EH (cell line): ENCODE measurements at regions not wholly inside any gene's neighbourhood (a gene's known extent, or its start where the extent isn't known, plus 50 kb on each side); places are given as distances from the start of the nearest gene placed in this dataset.
"Not testable (repeated sequence)": the region's sequence is repeated elsewhere in the genome, so short reads cannot be mapped to it uniquely, and the experiment has no call there.

Experiments
- DNase-seq: peaks from one replicate; pipeline ENCODE4 v3.0.0-alpha.2; 2015; ENCODE audit warnings: low read depth

DNA sequence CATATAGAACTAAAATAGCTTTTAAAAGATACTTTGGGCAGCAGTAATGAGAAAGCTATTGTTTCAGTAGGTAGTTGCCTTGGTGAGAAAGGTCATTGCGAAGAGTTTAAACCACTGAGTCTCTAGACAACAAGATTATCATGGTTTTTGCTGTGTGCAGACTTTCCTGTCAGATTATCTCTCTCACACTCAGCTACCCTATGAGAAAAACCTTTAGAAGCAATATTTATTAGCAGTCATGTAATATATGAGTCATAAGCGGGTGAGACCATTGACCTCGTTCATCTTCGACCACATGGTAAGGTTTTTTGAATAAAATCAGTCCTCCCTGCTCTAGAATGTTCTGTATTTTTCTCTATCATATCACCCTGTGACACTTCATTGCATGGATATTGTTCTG, 59.9 kb downstream of the GPR65 start:
- no peak for DNase-seq

GRCh38 chr14:88069677-88070076, 64.7 kb downstream of the GPR65 start:
- DNase-seq = no peak

- DNase-seq = no peak
Measured at GRCh38 chr14:88075269-88075981, 70.5 kb downstream of the GPR65 start.

DNA sequence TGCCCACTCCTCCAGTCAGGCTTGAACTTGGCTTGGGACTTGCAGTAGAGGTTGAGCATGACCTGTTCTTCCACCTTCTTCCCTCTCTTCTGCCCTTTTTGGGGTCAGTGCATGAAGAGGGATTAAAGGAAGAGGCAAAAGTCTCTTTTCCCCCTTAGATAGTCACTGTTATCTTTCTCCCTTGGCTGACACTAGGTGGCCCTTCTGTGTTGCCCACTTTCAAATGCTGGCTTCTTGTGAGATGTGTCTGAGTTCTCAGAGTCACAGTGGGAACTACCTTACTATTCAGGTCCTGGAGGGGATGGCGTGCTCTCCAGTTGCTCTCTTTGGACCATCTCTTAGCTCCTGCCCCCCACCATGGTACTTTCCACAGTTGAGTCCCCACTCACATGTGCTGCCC, 73.6 kb downstream of the GPR65 start:
- DNase-seq = peak; percentile 1

DNA sequence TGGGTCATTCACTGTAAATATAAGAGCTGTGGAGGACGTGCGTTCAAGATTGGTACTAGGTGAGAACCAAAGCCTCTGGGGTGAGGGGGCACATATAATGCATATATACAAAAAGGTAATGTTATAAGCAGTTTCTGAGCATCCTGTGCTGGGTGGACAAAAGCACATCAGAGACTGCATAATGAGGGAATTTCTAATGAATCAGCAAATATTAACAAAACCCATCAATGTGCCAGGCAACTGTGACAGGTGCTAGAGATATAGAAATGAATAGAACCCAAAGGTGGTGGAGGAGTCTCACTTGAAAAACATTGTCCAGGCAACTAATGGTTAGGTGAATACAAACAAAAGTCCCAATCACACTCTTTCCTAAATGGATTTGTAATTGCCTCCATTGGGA, 74.7 kb downstream of the GPR65 start:
- DNase-seq = no peak

GRCh38 chr14:88085736-88086135, 80.8 kb downstream of the GPR65 start:
- no peak for DNase-seq

DNA sequence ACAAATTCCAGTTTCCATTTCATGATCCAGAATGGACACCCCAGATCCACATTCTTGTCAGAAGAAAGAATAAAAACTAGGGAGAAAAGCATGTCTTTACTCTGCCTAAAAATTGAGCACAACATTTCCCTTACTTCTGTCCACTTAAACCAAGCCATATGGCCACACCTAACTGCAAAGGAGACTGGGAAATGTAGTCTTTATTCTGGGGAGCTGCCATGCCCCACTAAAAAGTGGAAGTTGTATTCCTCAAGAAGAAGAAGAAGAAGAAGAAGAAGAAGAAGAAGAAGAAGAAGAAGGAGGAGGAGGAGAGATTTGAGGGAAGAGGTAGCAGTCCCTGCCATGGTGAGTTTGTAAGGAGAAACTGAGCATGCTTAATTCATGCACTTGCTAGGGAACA, 84.5 kb downstream of the GPR65 start:
- no peak for DNase-seq

GRCh38 chr14:88092529-88092928, 87.6 kb downstream of the GPR65 start:
- DNase-seq = no peak

DNA sequence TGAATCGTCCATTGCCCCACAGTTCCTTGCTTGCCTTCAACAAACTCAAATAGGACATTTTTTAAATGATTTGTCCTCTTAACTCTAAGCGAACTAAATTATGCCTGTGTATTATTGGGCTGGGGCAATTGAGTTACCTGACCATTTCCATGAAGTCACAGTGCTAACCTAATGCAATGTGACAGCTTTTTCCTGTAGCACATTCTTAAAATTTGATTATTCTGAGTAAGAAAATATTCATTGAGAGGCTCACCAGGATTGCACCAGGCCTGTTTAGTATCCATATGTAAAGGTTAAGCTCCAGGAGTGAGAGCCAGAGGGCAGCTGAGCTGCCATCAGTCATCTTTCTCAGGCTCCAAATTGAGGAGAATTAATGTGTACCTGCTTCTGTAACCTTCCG, 90.9 kb downstream of the GPR65 start:
- no peak for DNase-seq

- DNase-seq = no peak
Measured at GRCh38 chr14:88098163-88098562, 93.2 kb downstream of the GPR65 start.

DNA sequence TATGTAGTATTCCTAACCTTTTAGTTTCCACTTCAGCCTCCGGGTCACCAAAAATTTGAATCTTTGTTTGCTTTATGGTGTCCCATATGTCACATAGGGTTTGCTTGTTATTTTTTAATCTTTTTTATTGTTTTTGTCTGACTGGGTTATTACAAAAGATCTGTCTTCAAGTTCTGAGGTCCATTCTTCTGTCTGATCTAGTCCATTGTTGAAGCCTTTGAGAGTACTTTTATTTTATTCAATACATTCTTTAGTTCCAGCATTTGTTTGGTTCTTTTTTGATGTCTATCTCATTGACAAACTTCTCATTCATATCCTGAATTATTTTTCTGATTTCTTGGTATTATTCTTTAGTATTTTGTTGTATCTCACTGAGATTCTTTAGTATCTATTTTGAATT, 99.8 kb downstream of the GPR65 start:
- no peak for DNase-seq

GRCh38 chr14:88106377-88106776, 101.4 kb downstream of the GPR65 start:
- DNase-seq = no peak

- not testable (repeated sequence) for DNase-seq
Measured at GRCh38 chr14:88127669-88128068, 122.7 kb downstream of the GPR65 start.

- DNase-seq = no peak
Measured at GRCh38 chr14:88128816-88129215, 123.9 kb downstream of the GPR65 start.

DNA sequence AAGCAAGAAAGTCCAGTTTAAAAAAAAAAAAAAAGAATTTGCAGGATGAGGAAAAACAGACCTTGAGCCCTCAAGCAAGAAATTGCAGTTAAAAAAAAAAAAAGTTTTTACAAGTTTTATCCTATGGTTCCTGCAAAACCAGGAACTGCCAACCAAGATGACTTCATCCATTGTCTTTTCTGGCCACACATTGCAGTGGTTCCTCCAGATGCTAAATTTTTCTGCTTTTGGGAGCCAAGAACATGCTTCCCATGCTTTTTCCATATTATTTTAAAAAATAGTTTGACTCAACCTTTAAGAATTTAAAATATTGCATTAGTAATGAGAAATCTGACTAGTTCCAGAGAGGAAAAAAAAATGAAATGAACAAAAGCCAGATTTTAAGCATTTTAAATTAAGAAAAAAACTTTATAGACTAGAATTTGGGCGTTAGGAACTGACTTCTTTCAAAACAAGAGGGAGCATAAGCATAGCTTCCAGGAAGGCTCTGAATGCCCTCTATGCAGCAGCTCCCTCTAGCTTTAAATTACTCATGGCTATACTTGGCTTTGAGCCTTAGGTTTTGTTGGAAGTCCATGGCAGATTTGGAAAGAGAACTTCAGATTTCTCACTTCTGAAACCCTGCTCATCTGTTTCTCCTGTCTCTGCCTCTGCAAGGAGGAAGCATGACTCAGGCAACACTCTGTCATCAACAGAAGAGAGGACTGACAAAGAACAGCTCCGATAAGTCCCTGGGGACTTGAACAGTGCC, 124.5 kb downstream of the GPR65 start:
- peak; percentile 91 for DNase-seq

GRCh38 chr14:88130057-88130432, 125.1 kb downstream of the GPR65 start:
- DNase-seq = no peak
